Tibial nerve (tissue), 3 donors: ENCODE measurements at regions not wholly inside any gene's neighbourhood (a gene's known extent, or its start where the extent isn't known, plus 50 kb on each side); places are given as distances from the start of the nearest gene placed in this dataset.

Experiments
- POLR2A ChIP-seq, 2 donors: fragments of 450-650 bp; IDR thresholded peaks; one replicate each; pipeline ENCODE4 v1.6.1; 2017; ENCODE audit warnings: antibody characterized with exemption in 2 of 2, mild to moderate bottlenecking in 2 of 2, moderate library complexity in 2 of 2
- TF ChIP-seq, protein P1 (sequence below), 5 experiments: fragments of 200-600 bp in 3 of 5; fragments of 450-650 bp in 2 of 5; sonication (generic) in 3 of 5; IDR thresholded peaks; one replicate each; pipeline ENCODE4 v1.5.1; 2016 to 2019; ENCODE audit warnings: antibody characterized with exemption in 5 of 5, mild to moderate bottlenecking in 3 of 5, moderate library complexity in 2 of 5

DNA sequence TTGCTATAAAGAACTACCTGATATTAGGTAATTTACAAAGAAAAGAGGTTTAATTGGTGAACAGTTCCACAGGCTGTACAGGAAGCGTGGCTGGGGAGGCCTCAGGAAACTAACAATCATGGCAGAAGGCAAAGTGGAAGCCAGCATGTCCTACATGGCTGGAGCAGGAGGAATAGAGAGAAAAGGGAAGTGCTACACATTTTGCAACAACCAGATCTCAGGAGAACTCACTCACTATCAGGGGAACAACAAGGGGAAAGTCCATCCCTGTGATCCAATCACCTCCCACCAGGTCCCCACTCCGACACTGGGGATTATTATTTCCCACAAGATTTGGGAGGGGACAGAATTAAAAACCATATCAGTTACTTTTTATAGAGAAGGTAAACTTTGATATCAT lies 273.5 kb upstream of the MMADHC start:
- TF ChIP-seq, protein P1, sequence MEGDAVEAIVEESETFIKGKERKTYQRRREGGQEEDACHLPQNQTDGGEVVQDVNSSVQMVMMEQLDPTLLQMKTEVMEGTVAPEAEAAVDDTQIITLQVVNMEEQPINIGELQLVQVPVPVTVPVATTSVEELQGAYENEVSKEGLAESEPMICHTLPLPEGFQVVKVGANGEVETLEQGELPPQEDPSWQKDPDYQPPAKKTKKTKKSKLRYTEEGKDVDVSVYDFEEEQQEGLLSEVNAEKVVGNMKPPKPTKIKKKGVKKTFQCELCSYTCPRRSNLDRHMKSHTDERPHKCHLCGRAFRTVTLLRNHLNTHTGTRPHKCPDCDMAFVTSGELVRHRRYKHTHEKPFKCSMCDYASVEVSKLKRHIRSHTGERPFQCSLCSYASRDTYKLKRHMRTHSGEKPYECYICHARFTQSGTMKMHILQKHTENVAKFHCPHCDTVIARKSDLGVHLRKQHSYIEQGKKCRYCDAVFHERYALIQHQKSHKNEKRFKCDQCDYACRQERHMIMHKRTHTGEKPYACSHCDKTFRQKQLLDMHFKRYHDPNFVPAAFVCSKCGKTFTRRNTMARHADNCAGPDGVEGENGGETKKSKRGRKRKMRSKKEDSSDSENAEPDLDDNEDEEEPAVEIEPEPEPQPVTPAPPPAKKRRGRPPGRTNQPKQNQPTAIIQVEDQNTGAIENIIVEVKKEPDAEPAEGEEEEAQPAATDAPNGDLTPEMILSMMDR (IDR thresholded peaks at IDR 0.05), result no peak
- TF ChIP-seq POLR2A (IDR thresholded peaks at IDR 0.05), result no peak
